ENCODE measurements at regions not wholly inside any gene's neighbourhood (a gene's known extent, or its start where the extent isn't known, plus 50 kb on each side); places are given as distances from the start of the nearest gene placed in this dataset.

DNA sequence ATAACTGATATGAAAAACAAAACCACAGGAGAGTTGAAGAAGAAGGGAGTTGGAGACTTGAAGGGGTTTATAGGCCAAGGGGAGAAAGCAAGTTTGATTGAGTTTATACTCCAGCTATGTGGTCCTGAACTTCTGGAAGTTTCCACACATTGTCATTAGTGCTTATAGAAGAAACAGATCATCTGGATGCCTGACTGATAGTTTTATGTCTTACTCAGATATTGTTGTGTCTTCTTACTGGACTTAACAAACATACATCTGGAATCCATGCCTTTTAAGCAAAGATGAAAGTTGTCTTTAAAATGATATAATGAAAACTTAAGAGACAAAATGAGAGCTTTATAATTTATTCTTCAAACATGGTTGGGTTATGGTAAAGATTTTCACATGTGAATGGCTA is 101.3 kb upstream of the FZD8 start:
- Histone ChIP-seq H3K27ac (no peak overlapping the region), H3K9me3 (no peaks in the 10 kb centered on the region), H3K36me3 (no peaks in the 10 kb centered on the region), H3K27me3 (no peaks in the 10 kb centered on the region), H3K4me1 (no peaks in the 10 kb centered on the region), H3K4me3 (no peak overlapping the region)
- no peak for DNase-seq
- ATAC-seq: no peak
- in situ Hi-C loops (cut with MboI; ENCODE audit: low sequenced_read_pairs in 4 of 4): no loop called here
- TF ChIP-seq CTCF (IDR thresholded peaks at IDR 0.05 in 4 of 5, conservative IDR thresholded peaks at IDR 0.05 in 1 of 5) (no peak), POLR2A (IDR thresholded peaks at IDR 0.05) (no peak)
- intact Hi-C loops (cut with DNase I; ENCODE audit: low total_unique reads): no loop called here

DNA sequence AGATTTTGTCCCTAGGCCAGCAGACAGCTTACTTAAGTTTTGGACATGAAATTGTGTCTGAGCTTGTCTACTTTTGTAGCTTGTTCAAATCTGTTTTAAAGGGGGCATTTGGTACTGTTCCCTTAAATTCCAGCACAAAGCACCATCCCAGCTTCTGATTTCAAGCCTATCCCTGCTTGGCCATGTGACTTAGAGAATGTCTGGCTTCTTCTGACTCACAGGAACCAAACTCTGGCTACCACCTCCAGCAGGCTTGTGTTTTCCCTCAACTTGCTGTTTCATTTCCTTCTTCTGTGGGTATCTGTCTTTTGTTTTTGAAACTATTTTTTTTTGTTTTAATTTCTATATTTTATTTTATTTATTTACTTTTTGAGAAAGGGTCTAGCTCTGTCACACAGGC is 97.9 kb upstream of the FZD8 start:
- in situ Hi-C loops (cut with MboI; ENCODE audit: low sequenced_read_pairs in 4 of 4) (no loop called here), intact Hi-C loops (cut with DNase I; ENCODE audit: low total_unique reads) (no loop called here)
- no peaks in the 10 kb centered on the region for H3K9me3 ChIP-seq
- ATAC-seq (no peak), DNase-seq (no peak)
- H3K27me3 ChIP-seq: no peaks in the 10 kb centered on the region
- TF ChIP-seq POLR2A (IDR thresholded peaks at IDR 0.05) (no peak), CTCF (IDR thresholded peaks at IDR 0.05 in 4 of 5, conservative IDR thresholded peaks at IDR 0.05 in 1 of 5) (no peak)
- no peaks in the 10 kb centered on the region for H3K4me1 ChIP-seq
- no peaks in the 10 kb centered on the region for H3K36me3 ChIP-seq
- no peak overlapping the region for H3K4me3 ChIP-seq
- no peak overlapping the region for H3K27ac ChIP-seq

GRCh38 chr10:35735412-35735811 is 93.3 kb upstream of the FZD8 start:
- ATAC-seq: no peak
- Histone ChIP-seq H3K9me3 (no peaks in the 10 kb centered on the region), H3K27ac (no peak overlapping the region), H3K36me3 (no peaks in the 10 kb centered on the region), H3K4me3 (no peak overlapping the region), H3K27me3 (no peaks in the 10 kb centered on the region), H3K4me1 (no peaks in the 10 kb centered on the region)
- DNase-seq: no peak
- no peak for TF ChIP-seq CTCF (IDR thresholded peaks at IDR 0.05 in 4 of 5, conservative IDR thresholded peaks at IDR 0.05 in 1 of 5)
- in situ Hi-C loops (cut with MboI; ENCODE audit: low sequenced_read_pairs in 4 of 4) (no loop called here), intact Hi-C loops (cut with DNase I; ENCODE audit: low total_unique reads) (no loop called here)

DNA sequence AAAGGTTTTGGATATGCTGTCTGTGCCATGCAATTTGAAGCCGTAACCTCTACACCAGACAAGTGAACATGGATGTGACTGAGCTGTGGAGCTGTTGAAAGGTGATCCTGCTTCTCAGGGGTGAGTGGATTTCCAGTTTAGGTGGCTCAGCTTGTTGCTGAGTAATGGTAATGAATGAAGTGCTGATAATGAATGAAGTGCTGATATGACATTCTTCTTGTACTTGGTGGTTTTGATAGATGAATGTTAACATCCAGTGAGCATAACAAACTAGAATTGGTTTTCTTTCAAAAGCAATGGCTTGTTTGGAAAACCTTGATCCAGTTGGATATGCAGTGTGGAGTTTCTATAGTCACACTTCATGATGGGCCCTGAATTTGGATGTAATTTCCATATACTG is 89.7 kb upstream of the FZD8 start:
- intact Hi-C loops (cut with DNase I; ENCODE audit: low total_unique reads): no loop called here
- no peak for DNase-seq
- H3K27ac ChIP-seq: no peak overlapping the region
- ATAC-seq: no peak
- TF ChIP-seq CTCF (IDR thresholded peaks at IDR 0.05 in 4 of 5, conservative IDR thresholded peaks at IDR 0.05 in 1 of 5) (no peak), POLR2A (IDR thresholded peaks at IDR 0.05) (no peak)
- in situ Hi-C loops (cut with MboI; ENCODE audit: low sequenced_read_pairs in 4 of 4): no loop called here
- no peaks in the 10 kb centered on the region for H3K36me3 ChIP-seq
- H3K27me3 ChIP-seq: no peaks in the 10 kb centered on the region
- H3K4me1 ChIP-seq: no peaks in the 10 kb centered on the region
- H3K4me3 ChIP-seq: no peak overlapping the region
- no peaks in the 10 kb centered on the region for H3K9me3 ChIP-seq

- H3K4me1 ChIP-seq: no peaks in the 10 kb centered on the region
- intact Hi-C loops (cut with DNase I; ENCODE audit: low total_unique reads) (no loop called here), in situ Hi-C loops (cut with MboI; ENCODE audit: low sequenced_read_pairs in 4 of 4) (no loop called here)
- ATAC-seq (no peak), DNase-seq (no peak)
- no peak overlapping the region for H3K27ac ChIP-seq
- no peak overlapping the region for H3K4me3 ChIP-seq
- H3K36me3 ChIP-seq: no peaks in the 10 kb centered on the region
- no peaks in the 10 kb centered on the region for H3K27me3 ChIP-seq
- TF ChIP-seq CTCF (IDR thresholded peaks at IDR 0.05 in 4 of 5, conservative IDR thresholded peaks at IDR 0.05 in 1 of 5) (no peak), POLR2A (IDR thresholded peaks at IDR 0.05) (no peak)
- no peaks in the 10 kb centered on the region for H3K9me3 ChIP-seq
Observed at GRCh38 chr10:35728341-35728740, 86.2 kb upstream of the FZD8 start.

Measured in gastrocnemius medialis (tissue), 4 donors.